Panc1 (cell line): ENCODE measurements at regions not wholly inside any gene's neighbourhood (a gene's known extent, or its start where the extent isn't known, plus 50 kb on each side); places are given as distances from the start of the nearest gene placed in this dataset.

Experiments
- ATAC-seq: fragments of 200-7000 bp; cut with Tn5 transposase; 2 replicates; pipeline ENCODE4 v1.9.1; 2020; ENCODE audit warnings: mild to moderate bottlenecking, moderate library complexity
- BruUV-seq: library from RNA; stranded (reverse); fragments of 400-500 nt; replicated peaks from 2 replicates; lab custom pipeline; 2021; lab: Mats Ljungman, UMichigan
- CTCF ChIA-PET: fragments of 300-600 bp; sonication (Branson Sonifier 250); formaldehyde crosslinking; loops from one replicate; lab custom pipeline; 2022; ENCODE audit warnings: antibody characterized with exemption; lab: Charles Lee
- POLR2A ChIA-PET: fragments of 300-600 bp; sonication (Branson Sonifier 250); formaldehyde crosslinking; loops from one replicate; lab custom pipeline; 2022; ENCODE audit warnings: antibody characterized with exemption; lab: Charles Lee
- DNase-seq: peaks from one replicate; pipeline ENCODE4 v3.0.0-alpha.2; 2010; ENCODE audit warnings: low read depth, low spot score
- H3K27ac ChIP-seq: 2 replicates; pipeline ENCODE4 v1.5.1; 2011; ENCODE audit warnings: mild to moderate bottlenecking, low read length, inconsistent platforms
- H3K27me3 ChIP-seq: fragments of 200-500 bp; sonication (Bioruptor generic); 2 replicates; pipeline ENCODE4 v1.6.0; 2014; ENCODE audit warnings: low read length, inconsistent platforms; ENCODE audit not compliant: control insufficient read depth, insufficient read depth
- H3K36me3 ChIP-seq: fragments of 200-500 bp; sonication (Bioruptor generic); 2 replicates; pipeline ENCODE4 v1.5.1; 2014; ENCODE audit warnings: inconsistent platforms, mild to moderate bottlenecking, low read length, moderate library complexity; ENCODE audit not compliant: control insufficient read depth, insufficient read depth
- H3K4me1 ChIP-seq: 2 replicates; pipeline ENCODE4 v1.5.1; 2011; ENCODE audit warnings: inconsistent platforms, mild to moderate bottlenecking, low read length, moderate library complexity; ENCODE audit not compliant: control insufficient read depth, insufficient read depth
- H3K4me3 ChIP-seq, 2 experiments: 2 replicates each; pipeline ENCODE4 v1.5.1; 2011 to 2012; ENCODE audit warnings: low read depth in 2 of 2, low read length in 2 of 2, mild to moderate bottlenecking in 2 of 2, inconsistent platforms in 1 of 2, moderate library complexity in 1 of 2
- H3K9me3 ChIP-seq: fragments of 200-500 bp; sonication (Bioruptor generic); 2 replicates; pipeline ENCODE4 v1.5.1; 2014; ENCODE audit warnings: low read depth, mild to moderate bottlenecking, inconsistent platforms, low read length, moderate library complexity; ENCODE audit not compliant: control insufficient read depth, insufficient read depth
- CTCF ChIP-seq: fragments of 450-650 bp; IDR thresholded peaks from 2 replicates; pipeline ENCODE4 v1.5.1; 2017; ENCODE audit warnings: mild to moderate bottlenecking
- POLR2AphosphoS5 ChIP-seq: IDR thresholded peaks from 2 replicates; pipeline ENCODE4 v1.6.1; 2012; ENCODE audit warnings: mild to moderate bottlenecking, low read depth, low read length, moderate library complexity
- REST ChIP-seq, 2 experiments: IDR thresholded peaks; 2 replicates each; pipeline ENCODE4 v1.6.1; 2011 to 2012; ENCODE audit warnings: low read depth in 2 of 2, control low read depth in 1 of 2, low read length in 1 of 2, mild to moderate bottlenecking in 1 of 2, moderate library complexity in 1 of 2; ENCODE audit not compliant: insufficient read depth in 1 of 2
- SIN3A ChIP-seq: IDR thresholded peaks from 2 replicates; pipeline ENCODE4 v1.6.1; 2012; ENCODE audit warnings: low read depth, mild to moderate bottlenecking, low read length, moderate library complexity, borderline replicate concordance; ENCODE audit not compliant: insufficient read depth
- TCF7L2 ChIP-seq: IDR thresholded peaks from 2 replicates; pipeline ENCODE4 v1.6.1; 2011; ENCODE audit warnings: mild to moderate bottlenecking, low read depth, low read length, inconsistent platforms
- in situ Hi-C: cut with HindIII; loops from 2 replicates; pipeline ENCODE4 v1.10.0; 2016; ENCODE audit warnings: low sequenced_read_pairs, low pct_unique_long_range_greater_than_20kb
- intact Hi-C: fragments of 100-400 bp; cut with micrococcal nuclease; formaldehyde crosslinking; loops from one replicate; pipeline ENCODE4 v1.10.0; 2022; ENCODE audit not compliant: unreplicated experiment

GRCh38 chr2:34851804-34852203, 1252.7 kb upstream of the FAM98A start:
- TF ChIP-seq SIN3A (no peak), POLR2AphosphoS5 (no peak), CTCF (no peak), TCF7L2 (no peak), REST (IDR thresholded peaks at IDR 0.05; ENCODE audit: insufficient read depth in 1 of 2, low read depth in 2 of 2, low read length in 1 of 2) (no peak)
- ChIA-PET POLR2A (no interaction called here), CTCF (no interaction called here)
- Histone ChIP-seq H3K27me3 (no peaks in the 10 kb centered on the region), H3K9me3 (no peaks in the 10 kb centered on the region), H3K36me3 (no peaks in the 10 kb centered on the region), H3K27ac (no peak overlapping the region), H3K4me1 (no peaks in the 10 kb centered on the region), H3K4me3 (no peak overlapping the region)
- no TSS peak for BruUV-seq
- intact Hi-C loops: no loop called here
- in situ Hi-C loops: no loop called here
- ATAC-seq (no peak), DNase-seq (no peak)

GRCh38 chr2:34849827-34850226, 1250.7 kb upstream of the FAM98A start:
- no peak for DNase-seq
- intact Hi-C loops: no loop called here
- ChIA-PET CTCF (no interaction called here), POLR2A (no interaction called here)
- H3K9me3 ChIP-seq: no peaks in the 10 kb centered on the region
- no peaks in the 10 kb centered on the region for H3K36me3 ChIP-seq
- BruUV-seq: no TSS peak
- no peak overlapping the region for H3K4me3 ChIP-seq
- no peak for TF ChIP-seq TCF7L2
- no peak for TF ChIP-seq CTCF
- TF ChIP-seq SIN3A: no peak
- TF ChIP-seq POLR2AphosphoS5: no peak
- TF ChIP-seq REST (IDR thresholded peaks at IDR 0.05; ENCODE audit: insufficient read depth in 1 of 2, low read depth in 2 of 2, low read length in 1 of 2): no peak
- H3K27me3 ChIP-seq: no peaks in the 10 kb centered on the region
- no peak overlapping the region for H3K27ac ChIP-seq
- H3K4me1 ChIP-seq: no peaks in the 10 kb centered on the region
- ATAC-seq: no peak
- in situ Hi-C loops: no loop called here
